Kasumi-1 (cell line): ENCODE measurements at regions not wholly inside any gene's neighbourhood (a gene's known extent, or its start where the extent isn't known, plus 50 kb on each side); places are given as distances from the start of the nearest gene placed in this dataset.

ENCODE experiments used
- DNase-seq, 2 experiments: peaks; one replicate each; lab custom pipeline; 2025; lab: John Stamatoyannopoulos, UW

DNA sequence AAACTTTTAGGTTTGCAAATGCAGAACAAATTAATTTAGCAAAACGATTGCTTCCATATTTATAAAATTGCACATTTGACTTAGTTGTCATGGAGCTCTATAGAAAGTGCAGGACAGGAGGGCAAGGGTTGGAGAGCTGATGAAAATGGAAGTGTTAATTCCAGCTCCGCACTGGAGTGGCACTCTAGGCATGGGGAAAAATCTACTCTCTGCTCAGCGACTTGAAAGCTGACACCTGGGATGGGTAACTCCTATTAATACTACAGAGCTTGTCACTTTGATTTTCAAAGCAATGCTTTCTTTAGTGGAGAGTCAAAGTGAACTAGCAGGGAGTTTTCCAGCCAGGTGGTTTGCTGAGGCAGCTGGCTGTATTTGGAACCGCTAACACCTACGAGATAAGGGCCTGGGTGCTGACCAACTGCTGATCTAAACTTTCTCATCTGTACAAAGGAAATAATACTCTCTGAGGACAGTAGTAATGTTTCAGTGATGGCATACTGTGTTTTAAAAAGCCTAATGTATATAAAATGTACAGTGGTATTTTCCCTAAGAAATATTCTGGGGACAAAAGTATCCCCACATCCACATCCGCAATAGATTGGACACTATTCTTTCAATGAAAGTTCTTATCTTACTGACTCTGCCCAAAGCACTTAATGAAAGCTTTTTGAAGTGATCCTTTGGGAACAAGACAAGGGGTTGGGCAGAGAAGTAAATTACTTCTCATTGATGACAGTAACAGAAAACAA, 444.3 kb downstream of the GPAM start:
- DNase-seq = no peak

DNA sequence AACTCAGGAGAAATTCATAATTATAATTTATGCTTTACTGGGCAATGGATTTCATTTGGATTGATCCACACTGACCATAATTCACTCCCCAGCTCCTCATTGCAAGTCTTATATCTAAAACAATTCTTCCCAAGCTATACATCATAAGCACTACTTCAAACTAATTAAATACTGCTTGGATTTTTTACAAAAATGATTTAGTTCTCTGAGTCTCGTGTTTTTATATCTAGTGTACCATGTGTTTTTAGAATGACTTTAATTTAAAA, 443.8 kb downstream of the GPAM start:
- DNase-seq = no peak

DNA sequence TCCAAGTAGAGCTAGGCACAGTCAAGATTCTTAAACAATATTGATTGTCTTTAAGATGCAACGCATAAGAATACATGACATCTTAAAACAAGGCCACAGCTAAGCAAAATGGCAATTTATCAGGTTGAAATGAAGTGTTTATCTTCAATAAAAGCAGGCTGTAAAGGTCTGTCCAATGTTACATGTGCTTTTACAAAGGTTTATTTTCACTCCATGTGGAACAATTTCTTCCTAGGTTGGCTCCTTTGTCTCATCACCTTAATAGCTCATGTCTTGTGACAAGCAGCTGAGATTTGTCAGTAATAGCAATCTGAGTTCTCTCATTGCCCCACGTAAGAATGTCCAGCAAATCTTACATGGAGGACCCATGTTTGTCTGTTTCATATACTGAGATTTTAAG, 437.6 kb downstream of the GPAM start:
- no peak for DNase-seq

DNA sequence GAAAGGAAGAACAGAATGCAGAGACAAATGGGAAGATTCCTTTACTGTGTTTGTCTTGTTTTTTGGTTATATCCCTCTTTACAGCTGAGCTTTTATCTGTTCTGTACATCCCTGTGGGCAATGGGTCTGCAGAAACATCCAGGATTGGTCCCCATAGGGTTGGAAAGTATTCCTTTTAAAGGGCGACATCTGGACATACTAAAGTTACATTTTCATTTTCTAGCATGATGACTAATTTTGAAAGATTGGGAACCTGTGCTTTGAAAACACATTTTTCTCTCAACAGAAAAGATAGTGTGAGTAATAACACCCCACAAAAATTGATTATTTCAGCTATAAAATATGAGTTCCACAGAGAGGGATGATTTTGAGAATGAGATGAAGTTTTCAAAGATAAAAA, 435.8 kb downstream of the GPAM start:
- DNase-seq = no peak

DNA sequence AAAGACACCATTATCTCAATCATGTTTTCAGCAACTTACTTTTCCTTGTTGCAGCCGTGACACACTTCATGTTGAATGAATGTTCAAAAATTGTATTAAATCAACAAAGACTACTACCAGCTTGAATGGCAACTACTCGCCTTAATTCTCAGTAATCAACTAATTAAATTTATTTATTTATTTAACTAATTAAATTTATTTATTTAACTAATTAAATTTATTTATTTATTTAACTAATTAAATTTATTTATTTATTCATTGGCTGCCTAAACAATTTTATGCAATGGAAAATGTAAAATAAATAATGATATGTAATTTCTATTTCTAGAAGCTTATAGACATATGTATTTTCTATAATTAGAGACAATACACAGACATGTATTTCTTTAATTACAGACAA, 435.4 kb downstream of the GPAM start:
- no peak for DNase-seq

DNA sequence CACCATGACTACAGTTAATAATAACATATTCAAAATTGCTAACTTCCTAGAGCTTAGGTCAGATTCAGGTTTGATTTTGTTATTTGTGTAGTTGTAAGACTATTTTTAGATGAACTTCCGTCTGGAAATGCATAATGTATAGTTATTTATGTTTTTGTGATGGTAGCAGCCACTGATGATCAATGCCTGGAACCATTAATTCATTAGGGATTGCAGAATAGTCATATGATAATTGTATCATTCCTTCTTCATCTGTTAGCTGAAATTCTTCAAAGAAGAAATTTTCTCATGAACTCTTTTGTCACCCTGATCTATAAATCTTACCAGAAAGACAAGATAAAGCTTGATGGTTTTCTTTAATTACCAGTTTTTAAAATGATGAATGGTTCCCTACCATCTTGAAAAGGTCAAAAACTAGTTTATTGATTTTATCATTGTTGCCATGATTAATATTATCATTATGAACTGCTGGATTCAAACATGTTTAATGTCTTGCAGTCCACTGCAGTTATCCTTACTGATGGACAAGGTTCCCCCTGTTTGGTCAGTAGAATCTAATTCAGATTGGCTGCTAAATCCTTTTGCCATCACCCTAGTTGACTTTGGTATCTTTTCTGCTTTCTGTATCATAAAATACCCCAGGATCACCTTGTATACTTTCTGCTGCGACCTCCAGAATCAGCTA, 433.3 kb downstream of the GPAM start:
- DNase-seq = no peak

DNA sequence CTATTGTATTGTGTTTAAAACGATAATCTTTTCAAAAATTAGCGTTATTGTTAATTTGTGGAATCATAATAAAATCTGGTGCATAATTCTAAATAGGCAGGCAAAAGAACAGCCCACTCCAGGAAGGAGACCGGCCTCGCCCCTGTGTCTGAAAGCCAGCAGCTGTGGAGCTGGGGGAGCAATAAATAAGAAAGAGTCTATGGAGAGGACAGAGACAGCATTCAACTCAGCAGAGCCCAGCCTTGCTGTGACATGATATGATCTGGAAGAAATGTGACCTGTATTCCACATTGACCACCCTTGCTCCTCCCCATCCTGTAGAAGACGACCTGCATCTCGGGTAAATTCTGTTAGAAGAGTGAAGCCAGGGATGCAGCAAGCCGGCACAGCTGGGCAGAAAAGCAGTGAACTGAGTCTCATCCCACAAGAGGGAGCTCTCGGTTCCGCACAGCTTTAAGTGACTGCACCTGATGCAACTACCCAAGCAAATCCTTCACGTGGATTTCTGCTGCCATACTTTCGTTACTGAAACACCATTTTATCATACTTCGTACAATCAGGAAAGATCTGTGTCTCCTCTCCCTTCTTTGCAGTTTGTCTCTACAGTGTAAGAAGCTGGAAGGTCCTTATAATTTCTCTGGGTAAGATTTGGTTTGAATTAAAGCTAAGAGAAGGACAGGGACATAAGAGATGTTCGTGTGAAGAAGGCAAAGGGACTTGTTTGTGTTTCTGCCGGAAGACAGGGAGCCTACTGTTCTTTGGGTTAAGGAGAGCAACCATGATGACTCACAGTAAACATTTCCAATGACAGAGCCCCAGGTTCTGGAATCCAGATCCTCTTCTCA, 427.1 kb downstream of the GPAM start:
- peak; percentile 10 to 12 for DNase-seq

DNA sequence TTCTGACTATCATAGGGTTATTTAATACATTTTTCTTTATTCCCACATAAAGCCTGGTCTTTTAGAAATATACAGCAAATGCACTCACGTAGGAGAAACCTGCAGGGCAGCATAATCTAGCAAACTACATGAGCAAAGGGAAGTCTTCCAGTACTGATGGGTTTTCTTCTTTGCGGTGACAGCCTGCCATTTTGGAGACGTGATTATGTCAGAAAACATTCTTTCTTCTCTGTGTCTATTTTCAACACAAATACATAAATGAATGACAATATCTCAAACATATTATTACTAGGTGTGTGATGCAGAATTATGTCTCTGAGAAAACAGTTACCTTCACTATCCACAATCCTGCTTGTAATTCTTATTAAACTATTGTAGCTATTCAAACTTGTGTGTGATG, 425.0 kb downstream of the GPAM start:
- no peak for DNase-seq

DNA sequence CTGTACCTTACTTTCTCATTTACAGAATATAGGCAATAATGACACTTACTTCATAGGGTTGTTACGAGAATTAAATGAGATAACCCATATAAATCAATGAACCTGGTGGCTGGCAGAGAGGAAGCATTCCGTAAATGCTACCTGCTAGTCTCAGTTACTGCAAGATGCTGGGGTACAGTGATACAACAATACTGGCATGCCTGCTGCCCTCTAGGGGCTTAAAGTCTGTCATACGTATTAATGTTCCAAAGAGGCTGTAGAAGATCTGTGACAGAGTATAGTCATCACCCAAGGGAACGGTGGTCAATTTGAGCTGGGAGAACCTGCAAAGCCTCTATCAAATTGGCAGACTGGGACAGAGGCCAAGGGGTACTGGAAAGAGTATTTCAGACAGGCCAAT, 421.5 kb downstream of the GPAM start:
- no peak for DNase-seq

DNA sequence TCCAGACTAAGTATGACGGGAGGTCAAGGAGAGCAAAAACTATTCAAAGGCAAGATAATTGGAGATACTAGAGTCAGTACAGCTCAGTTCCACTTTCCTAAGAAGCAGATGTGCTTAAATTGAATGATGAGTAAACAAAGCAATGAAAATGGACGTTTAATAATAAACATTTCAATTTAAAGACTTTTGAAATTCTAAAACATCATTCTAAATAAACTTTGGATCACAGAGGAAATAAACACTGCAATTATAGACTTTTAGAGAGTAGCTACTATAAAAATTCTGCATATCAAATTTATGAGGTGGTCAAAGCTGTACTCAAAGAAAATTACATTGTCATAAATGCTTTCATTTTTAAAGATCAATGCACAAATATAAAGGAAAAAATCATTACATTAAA, 418.3 kb downstream of the GPAM start:
- no peak for DNase-seq

DNA sequence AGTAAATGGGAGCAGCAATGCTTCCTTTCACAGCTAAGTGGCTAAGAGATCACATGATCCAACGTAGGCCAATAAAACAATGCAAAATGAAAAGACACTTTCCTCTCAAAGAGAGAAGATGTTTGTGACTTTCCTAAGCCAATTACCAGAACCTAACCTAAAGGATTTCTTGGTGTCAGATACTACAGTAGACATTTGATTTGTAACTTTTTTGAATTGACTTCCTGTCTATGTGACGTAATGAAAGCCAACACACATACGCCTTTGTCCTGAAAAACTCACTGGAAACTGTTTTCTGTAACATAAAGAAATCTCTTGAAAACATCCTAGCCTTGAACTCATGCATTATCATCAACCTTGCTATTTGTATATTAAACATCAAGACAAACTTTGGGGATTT, 417.1 kb downstream of the GPAM start:
- DNase-seq = no peak

DNA sequence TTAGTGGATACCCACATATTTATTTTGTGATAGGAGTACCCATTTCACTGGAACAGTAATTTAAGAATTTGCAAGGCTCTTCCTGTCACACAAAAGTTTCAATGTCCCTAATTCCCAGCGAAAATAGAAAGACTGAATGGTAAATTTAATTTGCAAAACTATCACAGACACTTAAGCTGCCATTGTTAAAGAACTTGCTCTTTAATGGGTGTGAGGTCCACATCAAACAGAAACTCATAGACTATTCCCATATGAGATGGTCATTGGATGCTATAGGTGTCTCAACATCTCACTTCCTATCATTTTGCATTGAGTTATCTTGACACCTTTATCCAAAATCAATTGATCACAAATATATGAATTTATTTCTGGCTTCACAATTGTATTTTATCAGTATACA, 415.9 kb downstream of the GPAM start:
- DNase-seq = no peak

DNA sequence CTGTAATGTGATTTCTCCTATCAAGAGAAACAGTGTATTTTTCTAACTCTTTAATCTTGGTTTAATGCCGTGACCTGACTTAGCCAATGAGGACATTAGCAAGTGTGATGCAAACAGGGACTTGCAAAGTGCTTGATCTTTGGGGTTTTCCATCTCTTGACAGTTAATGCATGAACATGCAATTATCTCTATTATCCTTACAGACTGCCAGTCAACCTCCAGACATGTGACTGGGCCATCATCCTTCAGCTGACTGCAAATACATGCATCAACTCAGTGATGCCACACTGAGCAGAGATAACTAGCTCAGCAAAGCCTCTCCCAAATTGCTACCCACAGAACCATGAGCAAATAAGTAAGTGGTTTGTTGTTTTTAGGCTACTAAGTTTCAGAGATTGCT, 409.6 kb downstream of the GPAM start:
- DNase-seq = no peak

DNA sequence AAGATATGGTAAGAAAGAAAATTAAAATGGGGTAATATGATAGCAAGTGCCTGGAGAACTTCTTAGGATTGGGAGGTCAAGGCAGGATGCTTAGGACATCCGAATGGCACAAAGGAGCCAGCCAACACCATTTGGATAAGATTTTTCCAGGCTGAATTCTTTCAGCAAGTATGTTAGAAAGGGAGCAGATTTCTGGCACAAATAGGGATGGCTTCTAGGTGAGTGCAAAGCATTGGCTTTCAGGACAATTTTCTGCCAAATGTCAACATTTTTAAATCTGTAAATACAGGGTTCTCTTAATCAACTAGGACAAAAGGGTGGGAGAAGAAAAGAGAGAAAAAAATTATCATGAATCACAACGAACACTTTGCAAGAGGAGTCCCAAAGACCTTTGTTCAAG, 409.1 kb downstream of the GPAM start:
- no peak for DNase-seq

DNA sequence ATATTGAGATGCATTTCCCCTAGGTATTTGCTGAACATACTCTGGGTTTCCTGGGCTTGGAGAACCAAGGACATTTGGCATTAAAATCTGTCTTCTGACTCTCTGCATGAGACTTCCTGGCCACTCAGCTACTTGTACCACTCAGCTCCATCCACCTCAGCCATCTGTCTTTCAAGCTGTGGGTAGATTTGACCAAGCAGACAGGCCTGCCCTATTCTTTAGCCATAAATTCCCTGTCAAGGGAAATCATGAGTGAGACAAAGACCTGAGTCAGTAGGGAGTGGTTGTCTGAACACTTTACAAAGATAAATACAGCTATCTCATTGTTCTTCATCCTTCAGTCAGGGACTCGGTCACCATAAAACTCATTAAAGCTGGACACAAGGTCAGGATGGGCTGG, 399.1 kb downstream of the GPAM start:
- DNase-seq = no peak

DNA sequence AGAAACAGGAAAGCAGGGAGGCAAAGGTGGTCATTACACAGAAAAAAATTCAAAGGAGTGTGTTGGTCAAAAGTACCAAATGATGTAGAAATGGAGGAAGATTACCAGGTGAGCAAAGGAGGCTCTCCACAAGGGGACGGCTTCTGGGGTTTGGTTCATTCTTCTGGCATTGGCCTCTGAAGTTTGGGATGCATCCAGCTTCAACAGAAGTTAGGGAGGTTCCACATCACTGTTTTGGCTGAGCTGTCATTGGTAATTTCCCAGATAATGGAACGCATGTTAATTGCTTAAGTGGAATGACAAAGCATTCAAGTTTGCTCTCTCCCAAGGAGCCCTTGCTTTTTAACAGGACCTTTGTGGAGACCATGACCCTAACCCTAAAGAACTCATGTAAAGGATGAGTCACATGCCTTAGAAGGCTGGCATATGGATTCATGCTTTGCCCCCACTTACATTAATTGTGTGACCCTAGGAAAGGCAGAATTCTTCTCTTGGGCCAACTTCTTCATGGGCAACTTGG, 398.6 kb downstream of the GPAM start:
- DNase-seq = no peak

DNA sequence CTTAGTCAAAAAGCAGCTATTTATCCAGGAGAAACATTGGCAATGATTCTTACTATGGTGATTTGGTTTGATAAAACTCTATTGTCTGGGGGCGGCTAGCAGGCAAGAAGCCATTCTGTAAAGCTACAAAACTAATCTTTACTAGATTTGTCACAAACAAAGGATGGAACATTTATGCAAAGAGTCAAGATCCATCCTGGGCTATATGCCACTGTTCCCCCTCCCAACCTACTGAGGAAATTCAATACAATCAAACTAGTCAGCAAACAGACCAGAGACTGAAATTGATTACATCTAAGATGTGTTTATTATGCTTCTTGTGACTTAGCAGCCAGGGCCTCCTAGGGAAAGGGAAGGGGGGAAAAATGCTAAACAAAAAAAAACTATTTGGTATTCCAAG, 397.6 kb downstream of the GPAM start:
- DNase-seq = no peak

DNA sequence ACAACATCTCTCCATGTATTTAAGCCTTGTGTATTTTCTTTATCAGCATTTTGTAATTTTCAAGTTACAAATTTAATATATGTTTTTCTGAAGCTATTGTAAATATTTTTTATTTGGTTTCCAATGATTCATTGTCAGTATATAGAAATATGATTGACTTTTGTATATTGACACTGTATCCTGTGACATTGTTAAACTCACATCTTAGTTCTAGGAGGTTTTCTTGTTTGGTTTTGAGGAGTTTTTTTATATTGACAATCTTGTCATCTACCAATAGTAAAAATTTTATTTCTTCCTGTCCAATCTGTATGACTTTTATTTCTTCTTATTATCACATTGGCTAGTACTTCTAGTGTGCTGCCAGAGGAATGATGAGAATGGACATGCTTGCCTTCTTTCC, 393.7 kb downstream of the GPAM start:
- no peak for DNase-seq

DNA sequence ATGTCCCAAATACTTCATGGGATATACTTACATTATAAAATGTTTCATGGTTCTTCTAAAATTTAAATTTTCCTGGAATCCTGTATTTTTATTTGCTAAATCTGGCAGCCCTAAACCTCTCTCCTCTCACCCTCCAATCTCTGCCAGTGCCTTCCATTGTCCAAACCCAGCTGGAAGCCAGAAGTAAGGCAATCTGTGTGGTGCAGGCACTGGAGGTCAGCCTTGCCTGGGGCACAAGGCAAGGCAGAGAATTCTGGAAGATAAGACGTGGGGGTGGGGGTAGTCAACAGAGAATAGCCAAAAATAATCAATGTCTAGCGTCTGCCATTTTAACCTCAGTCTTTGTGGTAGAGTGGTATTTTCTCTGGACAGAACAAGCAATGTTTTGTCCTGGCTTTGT, 381.7 kb downstream of the GPAM start:
- DNase-seq = no peak

DNA sequence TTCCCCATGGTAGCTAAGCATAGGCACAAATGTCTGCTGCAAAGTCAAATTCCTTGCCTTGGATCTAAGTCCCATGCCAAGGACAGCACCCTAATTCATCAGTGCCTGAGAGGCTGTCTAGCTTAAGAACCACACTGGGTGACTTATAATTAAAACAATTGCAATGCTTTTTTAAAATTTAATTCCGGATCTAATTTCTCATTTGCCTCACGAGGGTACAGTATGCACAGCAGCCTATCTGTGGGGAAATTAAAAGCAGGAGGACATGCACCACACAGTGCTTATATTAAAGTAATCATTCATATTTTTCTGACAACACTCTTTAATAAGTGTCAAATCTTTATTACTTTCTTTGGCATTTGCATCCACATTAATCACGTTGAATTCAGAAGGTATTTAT, 378.8 kb downstream of the GPAM start:
- DNase-seq = no peak

DNA sequence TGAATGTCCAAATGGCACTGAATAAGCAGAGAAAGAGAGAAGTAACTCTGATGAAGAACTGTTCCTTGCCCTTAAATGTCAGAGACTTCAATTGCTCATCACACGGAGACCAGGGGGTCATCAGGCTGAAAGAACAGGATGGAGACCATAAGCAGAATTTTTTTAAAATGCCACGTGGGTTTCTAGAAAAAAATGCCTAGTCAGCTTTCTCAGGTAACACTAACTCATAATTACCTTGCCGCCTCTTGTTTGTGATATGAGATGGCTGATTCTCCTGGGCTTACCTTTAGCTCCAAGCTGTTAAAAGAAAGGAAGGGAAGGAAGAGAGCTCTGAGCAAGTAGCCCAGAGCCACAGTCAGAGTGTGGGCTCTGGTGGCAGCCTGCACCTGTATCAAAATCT, 372.0 kb downstream of the GPAM start:
- DNase-seq = no peak

DNA sequence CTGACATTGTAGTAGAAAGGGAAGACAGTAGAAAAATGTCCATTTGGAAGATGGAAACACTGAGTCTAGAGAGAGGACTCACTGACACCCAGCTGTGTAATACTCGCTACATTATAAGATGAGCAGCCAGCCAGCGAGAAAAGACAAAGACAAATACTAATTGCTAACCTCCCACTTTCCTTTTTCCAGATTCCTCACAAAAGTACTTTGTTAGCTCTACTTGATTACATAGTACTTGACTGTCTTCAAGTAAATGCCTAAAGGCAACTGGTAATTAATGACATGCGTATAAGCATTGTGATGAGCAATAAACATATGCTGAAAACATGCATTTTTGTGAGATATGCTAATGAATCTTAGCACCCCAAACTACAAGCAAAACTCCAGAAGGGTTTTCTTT, 363.1 kb downstream of the GPAM start:
- DNase-seq = no peak

DNA sequence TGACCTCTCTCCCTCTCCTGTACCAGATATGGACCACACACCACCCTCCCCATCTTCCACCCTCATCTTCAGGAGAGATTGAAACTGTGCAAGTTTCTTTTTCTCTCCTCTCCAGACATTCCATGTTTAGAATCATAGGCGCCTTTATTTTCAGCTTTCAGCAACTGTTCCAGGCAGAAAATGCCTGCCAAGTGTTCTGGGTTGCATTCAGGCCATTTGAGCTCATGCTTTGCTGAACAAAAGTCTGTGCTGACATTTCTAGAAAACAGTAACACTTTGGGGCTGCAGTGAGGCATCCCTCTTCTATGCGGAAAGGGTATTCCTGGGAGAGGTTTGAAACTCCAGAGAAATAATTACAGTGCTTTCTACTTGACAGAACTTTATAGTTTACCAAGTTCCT, 361.7 kb downstream of the GPAM start:
- no peak for DNase-seq
